SIG-M5 treated with dmso at 0.1 percent for 504 hours (cell line): ENCODE measurements at regions not wholly inside any gene's neighbourhood (a gene's known extent, or its start where the extent isn't known, plus 50 kb on each side); places are given as distances from the start of the nearest gene placed in this dataset.
"Not testable (repeated sequence)": the region's sequence is repeated elsewhere in the genome, so short reads cannot be mapped to it uniquely, and the experiment has no call there.

Experiments
- DNase-seq: peaks from one replicate; lab custom pipeline; 2025; ENCODE audit not compliant: unreplicated experiment; lab: John Stamatoyannopoulos, UW

GRCh38 chrX:79511799-79512198 lies 144.7 kb upstream of the ITM2A start:
- DNase-seq: no peak

GRCh38 chrX:79506001-79506400 lies 138.9 kb upstream of the ITM2A start:
- no peak for DNase-seq

- no peak for DNase-seq
These were observed 115.6 kb upstream of the ITM2A start for GRCh38 chrX:79482686-79483085.

GRCh38 chrX:79477691-79478090 lies 110.6 kb upstream of the ITM2A start:
- DNase-seq: no peak

GRCh38 chrX:79466636-79467035 lies 99.5 kb upstream of the ITM2A start:
- DNase-seq: no peak

- no peak for DNase-seq
These were observed 95.3 kb upstream of the ITM2A start for GRCh38 chrX:79462458-79462857.

GRCh38 chrX:79456593-79456992 lies 89.5 kb upstream of the ITM2A start:
- not testable (repeated sequence) for DNase-seq

- DNase-seq: no peak
These were observed 85.7 kb upstream of the ITM2A start for GRCh38 chrX:79452881-79453280.

GRCh38 chrX:79444694-79445210 lies 77.6 kb upstream of the ITM2A start:
- no peak for DNase-seq

GRCh38 chrX:79443121-79443520 lies 76.0 kb upstream of the ITM2A start:
- no peak for DNase-seq

GRCh38 chrX:79440336-79440735 lies 73.2 kb upstream of the ITM2A start:
- no peak for DNase-seq
